Stimulated activated CD8-positive, alpha-beta memory T cell treated with anti-CD3 and anti-CD28 coated beads, Interleukin-15, amount 100 ng/mL, for 24 hours (primary cell): ENCODE measurements at regions not wholly inside any gene's neighbourhood (a gene's known extent, or its start where the extent isn't known, plus 50 kb on each side); places are given as distances from the start of the nearest gene placed in this dataset.

Source experiments
- DNase-seq: peaks from one replicate; pipeline ENCODE4 v3.0.0-alpha.2; 2020; ENCODE audit warnings: low read depth

GRCh38 chr15:96672629-96673028, 342.1 kb downstream of the NR2F2 start:
- no peak for DNase-seq

DNA sequence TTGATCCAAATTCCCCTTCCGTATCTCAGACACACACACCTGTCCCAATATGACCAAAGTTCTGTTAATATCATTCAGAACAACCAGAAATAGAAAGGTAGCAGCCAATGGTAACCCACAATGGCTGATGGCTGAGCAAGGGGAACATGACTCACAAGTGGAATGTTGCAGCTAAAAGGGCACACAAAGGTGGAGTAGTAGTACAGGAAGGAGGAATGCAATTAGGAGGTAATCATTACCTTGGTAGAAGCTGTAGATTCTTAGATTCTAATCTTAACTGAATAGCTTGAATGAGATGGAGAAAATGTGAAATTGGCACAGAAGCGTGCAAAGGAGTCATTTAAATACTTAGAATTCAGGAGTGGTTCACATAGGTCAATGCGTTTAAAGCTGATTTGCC, 347.9 kb downstream of the NR2F2 start:
- no peak for DNase-seq

GRCh38 chr15:96687388-96688107, 357.0 kb downstream of the NR2F2 start:
- no peak for DNase-seq

DNA sequence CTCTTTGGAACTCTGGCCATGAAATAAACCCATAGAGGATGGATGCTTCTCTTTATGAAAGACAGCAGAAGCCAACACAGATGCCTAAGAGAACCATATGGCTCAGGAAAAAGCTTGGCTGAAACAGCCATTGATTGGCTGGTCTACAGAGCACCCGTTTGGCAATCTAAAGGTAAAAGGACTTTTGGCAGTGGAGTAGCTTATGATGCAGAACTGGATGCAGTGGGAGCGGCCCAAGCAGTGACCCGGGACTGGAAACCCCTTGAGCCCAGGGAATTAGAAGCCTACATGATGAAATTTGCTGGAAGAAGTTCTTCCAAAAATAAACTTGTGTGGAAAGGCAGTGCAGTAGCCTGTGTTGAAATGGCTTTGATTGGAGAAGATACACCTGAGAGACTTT, 360.2 kb downstream of the NR2F2 start:
- no peak for DNase-seq

DNA sequence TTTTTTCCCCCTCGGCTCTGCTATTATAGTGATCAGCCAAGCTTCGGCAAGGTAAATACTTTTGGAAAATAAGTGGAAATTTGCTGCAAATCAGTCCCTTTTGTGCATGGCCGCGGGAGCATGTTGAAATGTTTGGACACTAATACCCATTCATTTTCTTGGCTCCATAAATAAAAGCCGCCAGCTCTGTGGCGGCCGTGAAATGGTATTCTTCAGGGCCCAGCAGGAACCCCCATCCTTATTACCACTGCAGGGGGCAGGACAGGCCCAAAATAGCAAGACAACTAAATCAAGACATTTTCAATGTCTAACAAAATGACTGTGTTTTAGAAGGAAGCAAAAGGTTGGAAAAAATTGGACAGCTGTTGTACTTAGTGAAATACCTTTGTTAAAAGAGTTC, 362.3 kb downstream of the NR2F2 start:
- no peak for DNase-seq

- no peak for DNase-seq
These were observed 363.0 kb downstream of the NR2F2 start for GRCh38 chr15:96693515-96693914.

DNA sequence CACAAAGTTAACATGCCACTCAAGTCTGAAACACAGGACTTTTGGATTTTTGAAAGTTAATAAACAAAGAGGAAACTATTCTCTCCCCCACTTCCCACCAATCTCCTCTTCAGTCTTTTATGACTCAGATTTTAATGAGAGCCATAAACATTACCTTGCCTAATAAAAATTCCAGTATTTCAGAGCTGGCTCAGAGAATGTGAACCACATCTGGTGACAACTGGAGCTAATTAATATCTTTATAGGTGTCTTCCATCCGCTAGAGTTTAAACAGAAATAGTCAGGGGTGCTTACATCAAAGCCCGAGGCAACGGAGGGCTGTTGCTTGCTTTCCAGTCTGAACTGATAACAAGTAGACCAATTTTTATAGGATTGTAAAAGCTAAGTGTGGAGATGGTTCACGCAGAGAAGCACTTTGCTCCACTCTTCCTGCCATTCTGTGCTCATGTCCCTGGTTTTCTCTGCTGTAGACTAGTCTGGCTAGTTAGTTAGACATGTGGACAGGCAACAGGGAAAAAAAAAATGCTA, 363.6 kb downstream of the NR2F2 start:
- no peak for DNase-seq

DNA sequence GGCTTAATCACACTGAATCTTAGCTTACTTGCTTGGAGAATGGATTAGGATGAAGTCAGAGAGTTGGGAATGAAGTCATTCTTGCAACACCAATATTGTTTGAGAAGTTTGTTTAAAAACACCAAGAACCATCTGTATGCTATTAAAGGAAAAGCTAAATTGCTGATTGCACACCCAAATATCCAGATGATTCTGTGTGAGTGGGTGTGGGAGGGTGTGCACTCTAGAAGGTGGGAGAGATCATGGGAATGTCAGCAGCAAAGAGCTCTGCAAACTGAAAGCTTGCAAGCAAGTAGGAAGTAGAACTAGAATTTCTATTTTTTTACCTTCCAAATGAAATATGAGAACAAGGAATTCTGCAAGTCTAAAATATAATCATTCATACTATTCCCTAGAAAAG, 364.9 kb downstream of the NR2F2 start:
- no peak for DNase-seq

DNA sequence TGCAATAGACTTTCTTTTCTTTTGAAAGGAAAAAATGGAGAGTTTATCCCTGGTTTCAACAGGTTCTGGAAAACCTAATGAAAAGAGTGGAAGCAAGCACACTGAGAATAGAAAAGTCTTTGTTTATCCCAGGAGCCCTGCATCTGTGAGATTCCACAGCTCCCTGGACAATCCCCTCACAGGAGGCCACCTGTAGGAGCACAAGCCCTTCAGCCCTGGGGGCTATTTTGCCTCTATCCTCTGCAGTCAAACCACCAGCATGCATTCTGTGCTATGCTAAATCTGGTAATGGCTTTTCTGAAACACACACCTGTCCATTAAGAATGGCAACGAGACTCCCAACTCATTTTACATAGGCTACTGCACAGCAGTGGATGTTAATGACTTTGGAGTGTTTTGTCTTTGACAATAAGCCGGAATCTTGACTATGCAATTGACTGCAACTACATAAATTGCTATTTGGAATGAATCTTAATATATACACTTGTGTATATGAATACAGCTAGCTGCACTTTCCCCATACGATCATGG, 369.4 kb downstream of the NR2F2 start:
- DNase-seq: no peak

DNA sequence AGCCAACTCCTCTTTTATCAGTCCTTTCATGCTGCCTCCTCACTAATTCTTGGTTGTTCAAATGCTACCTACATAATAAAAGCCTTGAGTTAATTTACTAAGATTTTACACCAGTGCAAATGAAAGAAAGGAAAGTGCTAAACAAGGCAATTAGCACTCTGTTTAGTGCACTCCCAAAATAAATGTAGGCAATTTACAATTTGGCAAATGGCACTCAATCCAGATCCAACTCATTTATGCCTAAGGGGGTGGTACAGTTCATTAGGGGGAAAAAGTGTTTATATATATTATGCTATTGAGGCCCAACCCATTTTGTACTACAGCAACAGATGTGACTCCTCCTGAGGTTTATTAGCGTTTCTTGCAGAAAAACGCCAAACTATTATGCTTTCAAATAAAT, 370.1 kb downstream of the NR2F2 start:
- no peak for DNase-seq

DNA sequence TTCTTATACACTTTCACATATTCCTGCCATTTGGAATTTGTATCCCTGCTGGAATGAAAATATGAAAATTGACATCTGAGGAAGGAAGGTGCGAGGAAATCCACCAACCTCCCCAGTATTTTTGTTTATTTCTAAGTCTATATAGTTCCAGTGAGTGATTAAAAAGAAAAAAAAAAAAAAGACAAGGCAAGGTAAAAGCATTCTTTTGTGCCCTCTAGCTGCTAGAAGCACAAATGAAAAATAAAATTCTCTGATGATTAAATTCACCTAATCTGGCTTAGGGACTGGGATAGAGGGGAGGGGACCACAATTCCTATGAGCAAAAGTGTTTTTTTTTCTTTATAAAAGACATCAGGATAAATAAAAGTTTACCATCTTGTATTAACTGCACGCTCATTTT, 370.9 kb downstream of the NR2F2 start:
- DNase-seq: no peak

DNA sequence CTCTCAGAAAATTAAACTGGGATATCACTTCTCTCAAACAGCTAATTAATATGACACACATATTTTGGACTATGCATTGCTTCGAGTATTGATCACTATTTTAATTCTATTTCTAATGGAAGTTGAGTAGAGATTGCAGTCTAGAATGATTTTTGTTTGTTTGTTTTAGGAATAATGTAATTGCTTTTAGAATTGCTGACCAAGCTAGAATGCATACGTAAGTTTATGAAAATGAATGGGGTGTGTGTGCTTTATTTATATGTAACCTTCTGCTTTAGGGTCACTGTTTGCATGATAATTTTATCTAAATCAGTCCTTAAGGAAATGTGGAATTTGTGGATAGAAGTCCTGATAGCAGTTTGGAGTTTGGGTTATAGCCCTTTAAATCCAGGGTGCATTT, 371.4 kb downstream of the NR2F2 start:
- DNase-seq: no peak

DNA sequence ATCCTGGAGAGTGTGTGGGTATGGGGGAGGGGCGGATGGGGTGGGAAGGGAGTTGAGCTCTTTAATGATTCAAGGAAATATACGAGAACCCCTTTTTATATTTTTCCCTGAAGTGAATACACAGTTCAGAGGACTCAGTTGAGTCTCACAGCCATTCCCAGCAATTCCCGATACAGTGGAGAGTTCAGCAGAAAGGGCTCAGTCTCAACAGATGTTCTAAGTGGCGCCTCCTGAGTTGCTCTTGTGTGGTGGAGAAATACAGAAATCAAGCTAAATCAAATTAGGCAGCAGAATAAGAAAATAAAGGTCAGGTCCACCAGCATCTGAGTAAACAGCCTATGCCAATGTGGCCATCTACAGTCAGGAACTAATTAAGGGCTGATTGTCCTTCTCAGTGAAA, 372.1 kb downstream of the NR2F2 start:
- DNase-seq: no peak

DNA sequence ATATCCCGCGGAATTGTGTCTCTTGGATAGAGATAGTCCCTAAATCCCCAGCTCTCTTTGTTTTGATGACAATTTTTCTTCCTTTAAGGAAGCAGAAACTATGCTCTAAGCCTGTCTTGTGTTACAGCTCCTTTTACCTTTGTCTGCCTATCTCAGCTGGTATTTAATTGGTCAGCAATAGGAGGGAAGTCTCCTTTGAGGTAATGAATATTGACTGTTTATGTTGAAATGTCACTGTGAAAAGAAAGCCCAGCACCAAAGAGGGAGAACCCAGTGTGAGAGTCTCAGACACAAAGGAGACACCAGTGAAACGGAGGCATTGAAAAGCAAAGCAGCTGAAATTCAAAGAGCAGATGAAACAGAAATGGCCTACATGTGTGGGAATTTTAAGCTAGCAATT, 372.6 kb downstream of the NR2F2 start:
- DNase-seq: no peak

- DNase-seq: no peak
These were observed 373.5 kb downstream of the NR2F2 start for GRCh38 chr15:96703794-96704550.

DNA sequence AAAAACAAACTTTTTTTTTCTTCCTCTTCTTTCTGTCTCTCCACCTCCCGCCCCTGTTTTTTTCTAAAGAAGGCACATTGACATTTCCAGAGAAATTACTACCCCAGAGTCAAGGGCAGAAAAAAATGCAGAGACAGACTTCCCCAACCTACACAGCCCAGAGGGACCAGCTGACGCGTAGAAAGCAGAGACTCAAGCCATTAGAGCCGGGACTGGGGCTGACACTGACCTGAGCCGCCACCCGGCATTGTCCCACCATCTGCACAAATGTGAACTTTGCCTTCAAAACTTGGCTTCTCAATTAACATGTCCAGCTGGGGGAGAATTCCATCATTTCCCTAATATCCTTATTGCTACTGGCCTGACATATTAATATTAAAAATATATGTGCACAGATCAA, 385.6 kb downstream of the NR2F2 start:
- no peak for DNase-seq

DNA sequence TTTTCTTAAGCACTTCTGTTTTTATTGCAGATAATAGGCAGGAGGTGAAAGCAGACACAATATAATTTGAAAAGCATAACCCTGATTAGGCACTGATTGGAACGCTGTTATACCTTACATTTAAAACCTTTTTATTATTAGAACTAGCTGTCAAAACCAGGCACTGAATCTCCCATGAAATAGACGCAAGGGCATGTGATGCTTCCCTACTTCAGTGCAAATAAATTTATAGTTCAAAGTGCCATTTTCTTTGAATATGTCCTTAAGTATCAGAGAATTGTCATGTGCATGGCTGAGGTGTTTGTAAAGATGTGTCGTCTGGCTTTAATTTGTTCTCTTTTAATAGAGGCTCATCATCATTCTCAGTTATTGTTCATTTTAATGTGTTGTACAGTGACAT, 386.0 kb downstream of the NR2F2 start:
- DNase-seq: no peak

DNA sequence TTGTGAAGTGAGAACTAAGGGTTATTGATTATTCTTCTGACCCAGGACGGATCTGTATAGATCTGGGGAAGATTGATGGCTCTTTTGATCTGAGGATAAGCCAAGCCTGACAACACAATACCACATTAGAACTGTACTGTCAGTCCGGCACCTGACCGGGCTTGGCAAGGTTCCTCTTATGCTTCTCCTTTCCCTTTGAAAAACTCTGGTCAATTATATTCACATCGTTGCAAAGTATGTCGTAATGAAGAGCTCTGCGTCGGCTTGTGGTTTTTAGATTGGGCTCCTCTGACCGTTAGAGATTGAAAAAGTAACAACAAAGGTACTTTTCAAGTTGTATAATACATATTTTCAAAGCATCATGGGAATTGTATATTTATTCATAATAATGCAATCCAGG, 389.8 kb downstream of the NR2F2 start:
- DNase-seq: no peak

- no peak for DNase-seq
These were observed 390.2 kb downstream of the NR2F2 start for GRCh38 chr15:96720656-96721055.

DNA sequence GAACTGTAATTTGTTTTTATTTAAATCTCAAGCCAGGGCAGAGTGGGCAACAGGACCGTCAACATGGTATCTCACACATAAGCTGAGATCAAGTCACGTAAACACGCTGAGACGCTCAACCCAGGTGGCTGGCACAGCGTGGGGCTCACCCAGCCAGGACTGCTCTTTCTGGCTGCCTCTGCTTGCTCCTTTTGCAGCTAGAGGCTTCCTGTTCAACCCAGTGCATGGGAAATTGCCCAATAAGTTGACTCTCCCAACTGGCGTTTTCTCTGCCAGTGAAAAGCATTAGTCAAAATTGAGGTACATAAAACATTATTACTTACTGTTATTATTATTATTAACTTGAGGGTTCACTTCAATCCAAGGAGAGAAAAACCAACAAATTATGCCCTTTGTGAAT, 398.1 kb downstream of the NR2F2 start:
- no peak for DNase-seq

DNA sequence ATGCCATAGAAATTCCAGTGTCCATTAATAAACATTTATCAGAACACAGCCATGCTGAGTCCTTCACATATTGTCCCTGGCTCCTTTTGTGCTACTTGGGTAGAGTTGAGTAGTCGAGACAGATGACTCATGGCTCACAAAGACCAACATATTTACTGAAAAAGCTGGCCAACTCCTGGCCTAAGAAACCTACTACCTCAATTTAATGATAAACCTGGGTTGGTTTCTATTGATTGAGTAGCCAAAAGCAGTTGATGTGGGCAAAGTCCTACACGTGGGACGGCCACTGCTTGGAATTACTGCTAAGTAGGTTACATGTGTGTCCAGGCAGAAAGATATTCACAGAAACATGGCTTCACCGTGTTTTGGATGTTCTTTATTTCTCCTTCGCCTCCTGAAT, 402.2 kb downstream of the NR2F2 start:
- DNase-seq: no peak

GRCh38 chr15:96733721-96734120, 403.2 kb downstream of the NR2F2 start:
- DNase-seq: no peak

- no peak for DNase-seq
These were observed 405.2 kb downstream of the NR2F2 start for GRCh38 chr15:96735632-96736240.
